Right renal pelvis (tissue), 4 donors: ENCODE measurements at regions not wholly inside any gene's neighbourhood (a gene's known extent, or its start where the extent isn't known, plus 50 kb on each side); places are given as distances from the start of the nearest gene placed in this dataset.

Experiments used
- DNase-seq, 4 donors: peaks; one replicate each; pipeline ENCODE4 v3.0.0-alpha.2; 2013; ENCODE audit warnings: low read depth in 4 of 4, low spot score in 3 of 4, missing footprints in 1 of 4

DNA sequence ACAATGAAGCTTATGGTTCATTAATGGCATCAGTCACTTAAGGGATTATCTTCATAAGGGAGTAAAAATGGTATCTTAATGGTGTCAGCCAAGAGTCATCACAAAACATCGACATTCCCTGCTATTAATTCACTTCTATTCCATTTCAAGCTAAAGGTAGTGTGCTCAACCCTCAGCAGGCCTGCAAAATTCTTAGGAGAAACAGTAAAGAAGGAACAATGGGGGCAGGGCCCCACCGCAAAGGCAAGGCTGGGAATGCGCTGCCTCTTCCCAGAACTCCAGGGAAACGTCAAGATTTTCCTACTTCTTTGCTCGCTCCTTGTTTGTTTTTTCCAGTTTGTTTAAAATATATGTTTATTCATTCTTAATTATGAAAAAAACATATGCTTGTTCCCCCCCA is 187.3 kb upstream of the TSC22D2 start:
- DNase-seq = no peak

DNA sequence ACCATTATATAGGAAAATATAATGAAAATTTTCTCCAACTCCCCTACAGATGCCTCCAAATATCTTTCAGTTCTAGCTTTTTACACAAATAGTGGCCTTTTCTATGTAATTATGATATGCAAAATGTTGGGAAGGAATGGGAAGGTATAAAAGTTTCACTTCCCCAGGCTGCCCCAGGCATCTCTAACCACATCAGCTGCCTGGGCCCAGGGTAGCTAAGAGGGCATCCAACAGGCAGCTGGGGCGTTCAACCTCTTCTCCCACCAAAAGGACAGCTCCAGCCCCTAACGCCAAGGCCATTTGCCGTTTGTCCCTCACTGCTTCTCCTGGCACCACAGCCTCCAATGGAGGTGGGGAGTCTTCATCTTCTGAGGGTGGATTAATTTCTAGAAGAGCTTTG is 188.1 kb upstream of the TSC22D2 start:
- DNase-seq = no peak

DNA sequence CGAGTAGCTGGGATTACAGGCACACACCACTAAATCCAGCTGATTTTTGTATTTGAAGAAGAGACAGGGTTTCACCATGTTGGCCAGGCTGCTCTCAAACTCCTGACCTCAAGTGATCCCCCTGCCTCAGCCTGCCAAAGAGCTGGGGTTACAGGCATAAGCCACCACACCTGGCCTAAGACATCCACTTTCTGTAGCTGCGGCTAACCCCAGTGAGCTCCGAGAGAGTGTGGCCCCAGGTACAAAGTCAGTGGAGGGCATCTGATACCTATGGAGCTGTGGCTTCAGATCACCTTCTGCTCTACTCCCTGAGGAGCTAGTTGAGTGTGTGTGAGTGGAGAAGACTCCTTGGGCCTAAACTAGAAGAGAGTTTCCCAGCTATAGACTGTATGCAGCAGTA is 189.3 kb upstream of the TSC22D2 start:
- DNase-seq = no peak

DNA sequence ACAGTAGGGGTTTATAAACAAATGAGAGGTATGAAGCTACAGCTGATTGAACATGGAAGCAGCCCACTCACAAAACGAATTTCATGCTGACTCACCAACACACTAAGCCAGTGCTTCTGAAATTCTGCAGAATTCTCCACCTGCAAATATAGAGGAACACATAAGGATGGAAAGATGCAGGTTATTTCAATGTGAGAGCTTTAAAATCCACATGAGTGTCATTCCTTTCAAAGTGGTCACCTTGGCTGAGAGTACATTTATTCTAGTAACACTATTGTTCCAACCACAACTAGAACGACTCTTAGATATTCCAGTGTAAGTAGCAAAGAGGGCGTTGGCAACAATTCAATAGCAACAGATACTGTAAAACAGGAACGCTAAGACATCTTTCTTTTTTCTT is 189.9 kb upstream of the TSC22D2 start:
- DNase-seq = no peak

DNA sequence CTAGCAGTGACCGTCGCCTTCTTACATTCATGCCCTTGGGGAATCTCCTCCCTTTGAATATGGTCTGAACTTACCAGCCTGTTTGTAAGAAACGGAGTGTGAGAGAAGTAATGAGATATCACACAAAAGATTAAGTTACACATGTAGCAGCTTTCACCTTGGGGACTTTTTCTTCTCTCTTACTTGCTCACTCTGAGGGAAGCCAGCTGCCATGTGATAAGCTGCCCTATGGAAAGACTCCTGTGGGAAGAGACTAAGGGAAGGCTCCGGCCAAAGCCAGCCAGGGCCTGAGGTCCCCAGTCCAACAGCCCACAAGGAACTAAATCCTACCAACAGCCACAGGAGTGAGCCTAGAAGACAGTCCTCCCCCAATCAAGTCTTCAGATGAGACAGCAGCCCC is 190.4 kb upstream of the TSC22D2 start:
- DNase-seq = no peak

DNA sequence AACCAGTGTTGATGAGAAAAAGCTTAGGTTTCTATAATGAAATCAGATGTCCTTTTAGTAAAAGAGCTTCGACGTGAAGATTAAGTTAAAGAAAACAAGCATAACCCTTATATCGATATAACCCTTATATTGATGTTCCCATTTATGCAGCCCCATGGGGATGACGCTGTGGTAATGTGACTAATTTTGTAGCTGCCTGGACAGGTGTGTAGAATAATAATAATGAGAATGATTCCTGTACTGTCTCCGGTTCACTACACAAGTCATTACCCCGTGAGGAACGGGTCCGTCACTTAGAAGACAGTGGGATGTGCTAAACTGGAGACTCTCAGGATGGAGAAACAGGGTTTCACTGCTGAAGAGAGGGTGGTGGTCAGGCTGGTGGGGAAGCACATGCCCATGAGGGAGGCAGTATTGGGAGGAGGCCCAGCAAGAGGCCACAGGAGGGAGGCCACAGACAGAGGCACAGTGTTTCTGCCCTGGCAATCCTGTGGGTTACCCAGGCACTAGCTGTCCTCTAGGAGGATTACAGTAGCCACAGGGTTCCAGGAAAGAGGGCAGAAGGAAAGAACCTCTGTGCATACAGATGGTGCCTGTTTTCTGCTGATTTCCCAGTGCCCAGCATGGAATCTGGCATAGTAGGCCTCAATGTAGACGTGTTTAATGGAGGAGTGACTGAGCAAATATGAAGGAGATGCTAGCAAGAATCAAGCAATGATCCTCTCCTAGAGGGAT is 191.1 kb upstream of the TSC22D2 start:
- no peak for DNase-seq

DNA sequence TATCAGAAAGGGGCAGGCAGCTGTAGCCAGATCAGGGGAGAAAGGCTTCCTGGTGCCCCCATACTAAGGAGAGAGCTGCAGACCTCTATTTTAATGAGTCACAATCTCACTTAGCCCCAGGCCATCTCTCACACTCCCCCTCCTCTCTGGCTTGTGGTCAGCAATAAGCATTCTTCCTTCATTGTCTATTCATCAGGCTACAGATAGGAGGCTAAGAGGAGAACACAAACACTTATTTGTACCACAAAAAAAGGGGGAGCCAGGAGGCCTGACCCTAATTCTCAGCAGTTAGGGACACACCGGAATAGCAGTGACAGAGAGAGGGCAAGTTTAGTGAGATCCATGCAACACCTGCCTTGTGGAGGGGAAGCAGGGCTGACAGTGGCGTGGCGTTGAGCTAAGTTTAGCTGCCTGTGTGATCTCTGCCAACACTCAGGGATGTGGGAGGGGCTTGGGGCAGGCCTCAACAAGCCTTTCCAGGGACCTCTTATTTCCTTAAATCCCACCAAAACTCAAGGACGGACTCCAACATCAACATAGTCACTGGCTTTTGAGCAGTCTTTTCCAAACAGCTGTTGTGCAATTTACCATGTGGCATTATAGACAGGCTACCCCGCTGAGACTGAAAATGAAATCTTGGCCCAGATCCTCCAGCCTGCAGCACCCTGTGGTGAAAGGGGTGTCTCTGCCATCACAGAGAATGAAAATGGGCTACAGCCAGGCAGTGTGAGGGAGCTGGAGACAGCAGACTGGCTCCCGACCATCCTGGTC is 191.9 kb upstream of the TSC22D2 start:
- DNase-seq = no peak

DNA sequence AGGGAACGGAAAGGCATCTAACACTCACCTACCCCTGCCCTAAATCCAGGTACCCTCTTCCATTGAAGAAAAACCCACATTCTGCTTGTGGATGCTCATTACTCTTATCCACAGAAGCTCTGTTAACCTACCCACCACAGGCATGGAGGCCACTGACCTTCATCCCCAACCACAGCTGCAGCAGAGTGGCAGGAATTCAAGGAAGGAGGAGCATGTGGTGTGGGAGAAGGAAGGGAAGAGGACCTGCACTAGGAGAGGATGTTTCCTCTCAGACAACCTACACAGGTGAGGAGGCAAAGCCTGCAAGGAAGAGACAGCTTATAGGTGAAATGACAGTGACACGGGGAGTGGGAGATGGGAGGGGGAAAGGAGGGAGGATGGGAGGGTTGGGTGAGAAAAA is 192.5 kb upstream of the TSC22D2 start:
- DNase-seq = no peak

DNA sequence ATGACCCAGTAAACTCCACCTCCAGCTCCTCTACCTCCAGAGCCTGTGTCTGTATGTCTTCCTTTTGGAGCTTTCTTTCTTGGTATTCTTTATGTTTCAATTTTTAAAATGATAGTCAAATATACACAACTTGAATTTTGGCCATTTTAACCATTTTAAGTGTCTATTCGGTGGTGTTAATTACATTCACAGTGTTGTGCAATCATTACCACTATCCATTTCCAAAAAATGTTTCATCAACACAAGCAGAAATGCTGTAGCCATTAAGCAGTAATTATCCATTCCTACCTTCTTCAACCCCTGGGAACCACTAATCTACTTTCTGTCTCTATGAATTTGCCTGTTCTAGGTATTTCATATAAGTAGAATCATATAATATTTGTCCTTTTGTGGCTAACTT is 194.5 kb upstream of the TSC22D2 start:
- no peak for DNase-seq

DNA sequence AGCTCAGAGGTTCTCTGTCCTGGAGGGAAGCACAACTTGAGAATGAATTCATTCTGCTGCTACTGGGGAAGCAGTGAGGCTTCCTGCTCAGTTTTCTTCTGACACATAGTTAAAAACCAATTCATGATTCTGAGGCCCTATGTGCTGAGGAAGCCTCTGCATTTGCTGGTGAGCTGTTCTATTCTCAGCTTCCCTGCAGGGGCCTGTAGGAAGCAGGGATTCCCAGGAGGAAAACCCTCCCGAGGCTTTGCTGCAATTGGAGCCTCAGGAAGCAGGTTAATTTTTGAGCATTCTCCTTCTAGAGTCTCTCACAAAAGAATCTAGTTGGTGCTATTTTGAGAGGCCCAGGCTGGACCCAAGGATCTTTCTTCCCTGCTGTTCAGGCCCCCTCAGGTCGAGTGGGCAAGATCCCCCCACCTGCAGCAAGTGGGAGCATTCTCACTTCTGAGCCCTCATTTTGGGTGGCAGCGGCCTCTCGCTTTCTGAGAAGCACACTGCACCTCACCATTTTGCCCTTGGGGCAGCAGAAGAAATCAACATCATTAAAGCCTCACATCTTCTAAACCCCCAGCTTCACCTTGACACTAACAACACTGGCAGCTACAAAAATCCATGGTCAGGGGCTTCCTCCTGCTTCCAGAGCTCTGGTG is 197.5 kb upstream of the TSC22D2 start:
- no peak for DNase-seq

DNA sequence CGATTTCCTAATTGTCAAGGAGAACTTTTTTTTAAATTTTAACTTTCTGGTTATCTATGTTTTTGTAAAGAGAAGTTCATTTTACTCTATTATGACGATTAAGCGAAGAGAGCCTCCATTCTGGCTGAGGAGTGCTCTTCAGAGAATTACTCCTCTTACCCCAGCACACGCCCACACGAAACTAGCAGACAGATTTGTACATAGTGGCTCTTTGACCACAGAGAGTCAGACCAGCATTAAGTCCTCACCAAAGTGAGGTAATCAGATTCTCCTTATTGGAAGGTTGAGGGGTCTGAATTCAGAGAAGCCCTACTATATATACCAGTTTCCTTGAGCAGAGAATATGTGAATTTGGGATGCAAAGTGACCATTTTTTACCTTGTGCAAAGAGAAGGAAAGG is 204.8 kb upstream of the TSC22D2 start:
- no peak for DNase-seq

DNA sequence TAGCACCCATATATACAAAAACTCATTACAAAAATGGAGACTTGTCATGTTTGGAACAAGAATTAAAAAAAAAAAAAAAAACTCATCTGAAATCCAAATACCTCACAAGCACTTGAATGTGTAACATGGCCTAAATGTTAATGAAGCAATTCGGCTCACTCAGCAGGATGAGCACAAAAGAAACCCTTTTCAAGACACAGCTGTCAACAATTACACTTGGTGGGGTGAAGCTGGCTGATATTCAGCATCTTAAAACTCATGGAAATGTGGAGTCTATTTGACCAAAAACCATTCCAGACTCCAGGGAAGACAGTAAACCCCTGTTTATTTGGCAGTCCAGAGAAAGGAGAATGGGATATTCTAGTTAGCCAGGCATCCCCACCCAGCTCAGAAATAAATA is 205.4 kb upstream of the TSC22D2 start:
- no peak for DNase-seq

DNA sequence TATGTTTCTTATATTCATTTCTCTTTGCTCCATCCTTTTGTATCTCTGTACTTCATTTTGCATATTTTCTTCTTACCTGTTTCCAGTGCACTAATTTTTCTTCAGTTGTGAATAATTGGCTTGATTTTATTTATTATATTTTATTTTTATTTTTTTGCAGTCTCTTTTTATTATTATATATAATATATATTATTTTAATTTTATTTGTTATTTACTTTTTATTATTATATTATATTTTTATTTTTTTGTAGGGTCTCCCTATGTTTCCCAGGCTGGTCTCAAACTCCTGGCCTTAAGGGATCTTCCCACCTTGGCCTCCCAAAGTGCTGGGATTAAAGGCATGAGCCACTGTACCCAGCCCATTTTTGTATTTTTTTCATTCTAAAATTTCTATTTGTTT is 213.1 kb upstream of the TSC22D2 start:
- no peak for DNase-seq

DNA sequence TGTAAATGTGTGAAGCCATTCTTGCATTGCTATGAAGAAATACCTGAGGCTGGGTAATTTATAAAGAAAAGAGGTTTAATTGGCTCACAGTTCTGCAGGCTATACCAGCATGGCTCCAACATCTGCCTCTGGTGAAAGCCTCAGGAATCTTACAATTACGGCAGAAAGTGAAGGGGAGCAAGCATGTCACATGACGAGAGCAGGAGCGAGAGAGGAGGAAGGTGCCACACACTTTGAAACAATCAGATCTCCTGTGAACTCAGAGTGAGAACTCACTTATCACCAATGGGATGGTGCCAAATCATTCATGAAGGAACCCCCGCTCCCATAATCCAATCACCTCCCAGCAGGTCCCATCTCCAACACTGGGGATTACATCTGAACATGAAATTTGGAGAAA is 213.6 kb upstream of the TSC22D2 start:
- no peak for DNase-seq

DNA sequence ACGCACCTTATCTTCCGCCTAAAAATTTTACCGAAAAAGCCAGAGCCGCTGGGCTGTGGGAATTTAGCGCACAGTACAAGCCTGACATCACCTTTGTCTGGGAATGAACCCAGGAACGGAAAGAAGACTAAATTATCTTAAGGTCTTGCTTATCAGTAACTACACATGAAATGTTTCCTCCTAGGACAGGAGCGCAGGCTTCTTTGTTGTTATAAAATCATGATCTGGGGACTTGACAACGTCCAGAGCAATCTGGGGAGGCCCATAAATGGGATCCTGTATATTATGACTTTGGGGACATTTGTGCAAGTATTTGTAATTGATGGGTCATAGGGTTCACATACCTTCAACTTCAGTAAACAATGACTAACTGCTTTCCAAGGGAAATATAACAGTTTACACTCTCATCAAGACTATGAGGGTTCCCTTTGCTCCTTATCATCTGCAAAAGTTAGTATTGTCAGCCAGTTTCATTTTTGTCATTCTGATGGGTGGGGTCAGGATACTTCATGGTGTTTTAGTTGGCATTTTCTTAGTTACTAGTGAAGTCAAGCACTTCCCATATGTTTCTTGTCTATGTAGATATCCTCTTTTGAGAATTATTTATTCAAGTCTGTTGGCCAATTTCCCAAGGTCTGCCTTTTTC is 213.9 kb upstream of the PFN2 start:
- no peak for DNase-seq

DNA sequence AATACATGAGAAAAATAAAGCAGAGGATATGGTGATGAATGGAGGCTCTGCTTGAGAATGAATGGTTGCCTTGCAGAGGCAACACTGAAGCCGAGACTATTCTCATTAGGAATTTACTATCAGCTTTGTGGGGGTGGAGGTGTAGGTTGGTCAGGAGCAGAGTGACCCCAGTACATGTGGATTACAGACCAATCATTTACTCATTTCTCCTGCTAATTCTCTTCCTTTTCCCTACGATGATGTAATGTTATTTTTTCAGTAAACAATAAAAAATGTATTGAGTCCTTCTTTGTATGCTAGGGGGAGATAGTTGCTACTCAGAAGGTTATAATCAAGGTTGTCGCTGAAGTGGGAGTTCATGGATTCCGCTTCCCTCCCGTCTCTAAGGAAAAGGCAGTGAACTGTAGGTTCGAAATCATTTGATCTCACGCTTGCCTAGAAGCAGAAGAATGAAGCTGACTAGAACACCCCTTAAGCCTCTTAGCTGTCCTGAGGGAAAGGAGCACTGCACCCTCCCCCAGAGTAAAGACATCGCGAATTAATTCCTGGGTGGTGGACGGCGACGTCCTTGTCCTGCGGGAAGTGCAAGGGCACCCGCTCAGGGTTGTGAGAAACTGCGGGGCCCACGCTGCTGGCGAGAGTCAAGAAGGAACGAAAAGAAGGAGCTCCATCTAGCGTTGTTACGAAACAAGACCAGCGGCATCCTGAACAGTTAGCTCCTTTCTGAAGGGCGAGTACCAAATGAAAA is 213.2 kb upstream of the PFN2 start:
- peak; percentile 65 to 73 (median 69) for DNase-seq

DNA sequence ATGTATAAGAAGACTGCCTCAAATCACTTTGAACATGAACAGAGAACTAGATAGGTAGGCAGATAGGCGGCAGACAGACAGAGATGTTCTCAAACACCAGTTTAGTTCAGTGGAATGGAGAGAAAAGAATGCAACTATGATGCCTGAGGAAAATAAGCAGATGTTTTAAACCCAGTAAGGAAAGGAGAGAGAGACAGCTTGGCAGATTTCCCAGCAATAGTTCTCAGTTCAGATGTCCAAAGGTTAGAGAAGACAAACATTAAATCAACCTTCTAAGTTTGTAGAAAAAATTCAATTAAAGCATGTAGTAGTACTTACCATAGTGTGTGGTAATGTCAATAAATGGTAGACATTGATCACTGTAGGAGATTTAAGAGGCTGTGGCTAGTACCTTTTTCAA is 209.6 kb upstream of the PFN2 start:
- DNase-seq = peak in 1 of 4 donors; percentile 22

DNA sequence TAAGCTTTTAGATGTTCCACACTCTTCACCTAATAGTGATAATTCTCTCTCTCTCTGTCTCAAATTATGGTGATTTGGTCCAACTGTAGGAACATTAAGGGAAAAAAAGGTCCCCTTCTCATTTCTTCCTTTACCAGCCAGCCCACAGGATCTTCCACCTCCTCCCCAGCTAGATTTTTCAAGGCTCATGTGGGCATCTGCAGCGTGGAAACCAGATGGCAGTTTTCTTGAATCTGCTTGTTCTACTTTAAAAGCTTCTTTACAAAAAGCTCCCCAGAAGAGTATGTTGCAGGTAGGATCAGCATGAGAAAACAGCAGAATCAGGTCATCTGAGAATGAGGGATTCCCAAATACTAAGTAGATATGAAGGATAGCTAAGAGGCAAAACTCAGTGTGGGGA is 208.6 kb upstream of the PFN2 start:
- DNase-seq = no peak

DNA sequence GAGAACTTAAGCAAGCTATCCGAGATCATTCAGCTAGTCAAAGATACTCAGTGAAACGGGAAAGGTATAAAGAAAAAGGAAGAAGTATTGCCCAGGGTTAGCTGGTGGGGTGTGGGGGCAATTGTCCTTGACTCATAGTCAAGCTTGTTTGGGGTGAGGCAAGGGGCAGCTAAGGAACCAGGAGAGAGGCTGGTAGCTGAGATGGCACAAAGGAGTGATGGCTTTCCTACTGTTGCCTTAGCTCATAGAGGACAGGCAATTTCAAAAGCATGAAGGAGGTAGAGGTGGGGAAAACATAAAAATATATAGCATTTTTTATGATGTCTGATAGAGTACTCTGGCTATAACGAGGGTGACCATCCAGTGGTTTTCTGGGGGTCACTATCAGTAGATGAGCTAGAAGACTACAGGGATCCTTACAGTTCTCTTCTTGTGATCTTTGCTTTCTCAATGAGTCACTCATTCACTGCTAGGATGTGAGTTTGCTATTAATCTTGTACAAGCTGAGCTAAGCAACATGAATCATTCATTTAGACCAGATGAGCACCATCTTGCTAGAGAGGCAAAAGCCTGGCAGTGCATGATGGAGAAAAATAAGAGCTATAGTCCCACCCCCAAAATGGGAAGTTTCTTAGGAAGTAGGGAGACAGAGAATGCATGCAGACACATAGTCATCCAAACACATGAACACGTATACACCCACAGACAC is 207.1 kb upstream of the PFN2 start:
- DNase-seq = no peak

DNA sequence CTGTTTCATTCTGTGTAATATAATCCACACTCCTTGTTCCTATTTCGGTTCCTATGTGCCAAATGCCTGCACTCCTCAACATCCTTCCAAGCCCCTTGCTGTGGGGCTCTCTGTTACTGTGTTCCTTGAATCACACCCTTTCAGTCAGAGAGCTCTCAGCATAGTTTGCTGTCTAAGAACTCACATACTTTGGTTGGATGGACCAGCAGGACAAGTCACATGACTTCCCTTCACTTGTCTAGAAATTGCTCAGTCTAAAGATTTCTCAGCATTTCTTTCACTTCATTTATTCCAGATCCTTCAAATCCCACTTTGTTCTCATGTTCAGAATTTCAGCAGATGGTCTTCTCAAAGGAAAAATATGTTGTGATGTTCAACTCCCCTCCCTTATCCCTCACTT is 203.5 kb upstream of the PFN2 start:
- DNase-seq = no peak
